Neural cell (in vitro differentiated cells): ENCODE measurements at regions not wholly inside any gene's neighbourhood (a gene's known extent, or its start where the extent isn't known, plus 50 kb on each side); places are given as distances from the start of the nearest gene placed in this dataset.

ENCODE experiments used
- CTCF ChIP-seq: fragments of 450-650 bp; IDR thresholded peaks from 2 replicates; pipeline ENCODE4 v1.5.1; 2014; ENCODE audit warnings: antibody characterized with exemption, mild to moderate bottlenecking, moderate library complexity; ENCODE audit not compliant: poor library complexity, severe bottlenecking
- POLR2AphosphoS5 ChIP-seq: IDR thresholded peaks from 2 replicates; pipeline ENCODE4 v1.6.1; 2012

- TF ChIP-seq POLR2AphosphoS5 (no peak), CTCF (no peak)
These were observed 390.7 kb downstream of the DLEU7 start for GRCh38 chr13:50452756-50453155.
